OCI-LY3 (cell line): ENCODE measurements at regions not wholly inside any gene's neighbourhood (a gene's known extent, or its start where the extent isn't known, plus 50 kb on each side); places are given as distances from the start of the nearest gene placed in this dataset.
"Not testable (repeated sequence)": the region's sequence is repeated elsewhere in the genome, so short reads cannot be mapped to it uniquely, and the experiment has no call there.

Source experiments
- H2AFZ ChIP-seq: fragments of 200-600, 300-600 bp; shearing (Covaris generic); 2 replicates; pipeline ENCODE4 v1.6.0; 2014; ENCODE audit warnings: antibody characterized with exemption, low read depth, low read length
- H3K27ac ChIP-seq: fragments of 200-600, 300-600 bp; sonication (generic); 2 replicates; pipeline ENCODE4 v1.5.1; 2014; ENCODE audit warnings: mild to moderate bottlenecking, low read length, moderate library complexity, mixed read lengths
- H3K27me3 ChIP-seq: fragments of 200-600, 300-600 bp; sonication (generic); 2 replicates; pipeline ENCODE4 v1.6.1; 2014; ENCODE audit warnings: low read depth, low read length, mixed read lengths
- H3K36me3 ChIP-seq: fragments of 200-600, 300-600 bp; sonication (generic); replicated peaks from 2 replicates; pipeline ENCODE3; 2014; ENCODE audit warnings: low read depth, low read length, mixed read lengths
- H3K4me1 ChIP-seq: fragments of 300-600, 200-600 bp; sonication (generic); 2 replicates; pipeline ENCODE4 v1.6.1; 2014; ENCODE audit warnings: low read length, mixed read lengths
- H3K4me2 ChIP-seq: fragments of 200-600, 300-600 bp; sonication (generic); 2 replicates; pipeline ENCODE4 v1.6.1; 2014; ENCODE audit warnings: low read length, mixed read lengths
- H3K4me3 ChIP-seq: fragments of 300-600, 200-600 bp; sonication (generic); 2 replicates; pipeline ENCODE4 v1.5.1; 2014; ENCODE audit warnings: antibody characterized with exemption, mild to moderate bottlenecking, low read length, moderate library complexity
- H3K79me2 ChIP-seq: fragments of 300-600, 200-600 bp; shearing (Covaris generic); 2 replicates; pipeline ENCODE4 v1.6.1; 2014; ENCODE audit warnings: mild to moderate bottlenecking, low read length, mixed read lengths
- H3K9ac ChIP-seq: fragments of 300-600, 200-600 bp; shearing (Covaris generic); 2 replicates; pipeline ENCODE4 v1.6.0; 2014; ENCODE audit warnings: mild to moderate bottlenecking, low read length, moderate library complexity
- H3K9me3 ChIP-seq: fragments of 200-600, 300-600 bp; shearing (Covaris generic); 2 replicates; pipeline ENCODE4 v1.6.1; 2014; ENCODE audit warnings: low read length, mixed read lengths; ENCODE audit not compliant: insufficient read depth
- H4K20me1 ChIP-seq: fragments of 200-600, 300-600 bp; sonication (generic); 2 replicates; pipeline ENCODE4 v1.6.1; 2016; ENCODE audit warnings: low read length, mixed read lengths; ENCODE audit not compliant: insufficient read depth
- EZH2phosphoT487 ChIP-seq: fragments of 200-600 bp; shearing (Covaris generic); IDR thresholded peaks from 2 replicates; pipeline ENCODE4 v1.6.1; 2018; ENCODE audit warnings: antibody characterized with exemption, mixed run types, low read depth
- TF ChIP-seq, protein P1 (sequence below): fragments of 200-600, 300-600 bp; sonication (generic); IDR thresholded peaks from 2 replicates; pipeline ENCODE4 v1.5.1; 2014; ENCODE audit warnings: antibody characterized with exemption, low read length, low read depth

DNA sequence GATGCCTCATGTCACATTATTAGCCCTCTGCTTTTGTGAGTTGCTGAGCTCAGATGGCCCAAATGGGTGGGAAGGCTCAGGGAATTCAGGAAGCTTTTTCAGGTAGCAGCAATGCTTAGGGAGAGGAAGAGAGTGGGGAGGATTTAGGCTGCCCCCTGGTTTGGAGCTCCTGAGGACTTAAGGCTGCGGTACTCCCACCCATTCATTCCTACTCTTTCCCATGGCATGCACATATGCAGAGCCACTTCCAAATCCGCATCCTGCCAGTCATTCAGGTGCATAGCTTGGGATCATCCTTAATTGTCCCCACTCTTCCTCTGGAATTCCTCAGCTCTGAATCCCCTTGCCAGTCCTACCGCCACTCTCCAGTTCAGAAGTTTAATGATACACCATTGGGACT lies 343.1 kb upstream of the FRG2C start:
- H4K20me1 ChIP-seq = no peaks in the 10 kb centered on the region
- no peak overlapping the region for H3K4me2 ChIP-seq
- TF ChIP-seq EZH2phosphoT487 = no peak
- TF ChIP-seq, protein P1, sequence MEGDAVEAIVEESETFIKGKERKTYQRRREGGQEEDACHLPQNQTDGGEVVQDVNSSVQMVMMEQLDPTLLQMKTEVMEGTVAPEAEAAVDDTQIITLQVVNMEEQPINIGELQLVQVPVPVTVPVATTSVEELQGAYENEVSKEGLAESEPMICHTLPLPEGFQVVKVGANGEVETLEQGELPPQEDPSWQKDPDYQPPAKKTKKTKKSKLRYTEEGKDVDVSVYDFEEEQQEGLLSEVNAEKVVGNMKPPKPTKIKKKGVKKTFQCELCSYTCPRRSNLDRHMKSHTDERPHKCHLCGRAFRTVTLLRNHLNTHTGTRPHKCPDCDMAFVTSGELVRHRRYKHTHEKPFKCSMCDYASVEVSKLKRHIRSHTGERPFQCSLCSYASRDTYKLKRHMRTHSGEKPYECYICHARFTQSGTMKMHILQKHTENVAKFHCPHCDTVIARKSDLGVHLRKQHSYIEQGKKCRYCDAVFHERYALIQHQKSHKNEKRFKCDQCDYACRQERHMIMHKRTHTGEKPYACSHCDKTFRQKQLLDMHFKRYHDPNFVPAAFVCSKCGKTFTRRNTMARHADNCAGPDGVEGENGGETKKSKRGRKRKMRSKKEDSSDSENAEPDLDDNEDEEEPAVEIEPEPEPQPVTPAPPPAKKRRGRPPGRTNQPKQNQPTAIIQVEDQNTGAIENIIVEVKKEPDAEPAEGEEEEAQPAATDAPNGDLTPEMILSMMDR = no peak
- H3K36me3 ChIP-seq = no peaks in the 10 kb centered on the region
- H3K27ac ChIP-seq = no peak overlapping the region
- H3K9ac ChIP-seq = no peak overlapping the region
- H3K27me3 ChIP-seq = no peaks in the 10 kb centered on the region; the same call in 1 of the 2 replicates
- no peaks in the 10 kb centered on the region for H3K79me2 ChIP-seq
- no peak overlapping the region for H3K4me3 ChIP-seq
- H2AFZ ChIP-seq = no peak overlapping the region
- peaks cover 24% of the 10 kb centered on the region for H3K4me1 ChIP-seq
- H3K9me3 ChIP-seq = 0 out of 2 replicates have a peak, but pooled peaks cover 3% of the 10 kb centered on the region

DNA sequence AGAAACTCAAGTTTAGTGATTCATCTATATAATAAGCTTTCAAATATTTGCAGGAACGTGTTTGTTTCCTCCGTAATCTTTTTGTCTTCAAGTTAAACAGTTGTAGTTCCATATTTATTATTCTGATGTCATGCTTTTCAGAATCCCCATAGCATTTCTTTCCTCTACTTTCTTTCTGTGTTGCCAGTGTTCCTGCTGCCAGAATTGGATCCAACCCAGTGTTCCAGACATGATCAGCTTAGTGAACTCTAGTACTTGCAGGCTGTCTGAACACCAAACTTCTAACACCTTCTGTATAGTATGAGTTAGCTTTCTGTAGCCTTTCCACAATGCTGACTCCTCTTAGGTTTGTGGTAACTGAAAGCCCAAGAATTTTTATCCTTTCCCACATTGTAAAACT lies 340.2 kb upstream of the FRG2C start:
- not testable (repeated sequence) for H3K27ac ChIP-seq, H2AFZ ChIP-seq, H4K20me1 ChIP-seq, H3K36me3 ChIP-seq, H3K79me2 ChIP-seq, H3K4me3 ChIP-seq, H3K9me3 ChIP-seq, H3K4me2 ChIP-seq, H3K9ac ChIP-seq
- Histone ChIP-seq H3K4me1 (peaks cover 19% of the 10 kb centered on the region), H3K27me3 (peaks cover 12% of the 10 kb centered on the region)

DNA sequence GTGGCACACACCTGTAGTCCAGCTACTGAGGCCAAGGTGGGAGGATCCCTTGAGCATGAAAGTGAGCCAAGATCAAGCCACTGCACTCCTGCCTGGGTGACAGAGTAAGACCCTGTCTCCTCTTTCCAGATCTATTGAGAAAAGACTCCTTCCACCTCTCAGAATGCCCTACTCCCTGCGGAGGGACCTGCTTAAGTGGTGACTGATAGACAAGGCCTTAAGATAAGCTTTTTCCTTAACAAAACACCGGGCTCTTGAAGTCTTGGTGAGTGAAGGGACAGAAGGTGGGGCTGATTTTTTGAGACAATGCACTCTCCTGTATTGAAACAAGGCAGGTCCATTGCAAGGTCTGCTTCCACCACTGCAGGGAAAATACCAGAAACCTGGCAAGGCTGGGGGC lies 338.4 kb upstream of the FRG2C start:
- TF ChIP-seq, protein P1 = no peak
- TF ChIP-seq EZH2phosphoT487 = no peak

DNA sequence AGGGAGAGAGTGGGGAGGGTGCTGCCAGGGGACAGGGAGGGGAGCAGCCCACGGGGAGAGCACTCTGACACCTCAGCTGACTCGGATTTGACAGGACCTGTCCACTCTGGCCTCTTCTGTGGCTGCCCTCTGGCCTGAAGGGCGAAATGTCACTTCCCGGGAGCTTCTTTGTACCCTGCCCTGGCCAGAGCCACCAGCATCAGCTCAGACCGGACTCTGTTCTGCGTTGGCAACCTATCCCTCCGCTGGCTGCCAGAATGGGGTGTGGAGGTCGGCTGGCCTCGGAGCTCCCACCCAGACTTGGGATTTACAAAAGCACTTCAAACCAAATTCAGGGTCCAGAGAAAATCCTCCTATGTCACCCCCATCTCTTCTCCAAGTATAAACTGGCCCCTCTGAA lies 336.7 kb upstream of the FRG2C start:
- TF ChIP-seq, protein P1 = no peak
- TF ChIP-seq EZH2phosphoT487 = no peak
- Histone ChIP-seq H3K79me2 (no peaks in the 10 kb centered on the region), H3K4me2 (no peak overlapping the region), H3K4me3 (no peak overlapping the region), H3K36me3 (no peaks in the 10 kb centered on the region), H3K4me1 (peaks cover 22% of the 10 kb centered on the region), H3K27ac (no peak overlapping the region), H3K9me3 (no peaks in the 10 kb centered on the region), H3K27me3 (peaks cover 19% of the 10 kb centered on the region), H3K9ac (no peak overlapping the region), H2AFZ (no peak overlapping the region), H4K20me1 (no peaks in the 10 kb centered on the region)

More for the DNA sequence above, 338.4 kb upstream of the FRG2C start:
- no peak overlapping the region for H3K4me2 ChIP-seq
- no peaks in the 10 kb centered on the region for H3K9me3 ChIP-seq
- H3K36me3 ChIP-seq = no peaks in the 10 kb centered on the region
- no peak overlapping the region for H2AFZ ChIP-seq
- H3K27me3 ChIP-seq = peaks cover 19% of the 10 kb centered on the region
- no peak overlapping the region for H3K27ac ChIP-seq
- H3K4me1 ChIP-seq = peaks cover 19% of the 10 kb centered on the region
- no peak overlapping the region for H3K9ac ChIP-seq
- H3K79me2 ChIP-seq = no peaks in the 10 kb centered on the region
- no peak overlapping the region for H3K4me3 ChIP-seq
- no peaks in the 10 kb centered on the region for H4K20me1 ChIP-seq
